ENCODE measurements at regions not wholly inside any gene's neighbourhood (a gene's known extent, or its start where the extent isn't known, plus 50 kb on each side); places are given as distances from the start of the nearest gene placed in this dataset.
"Not testable (repeated sequence)": the region's sequence is repeated elsewhere in the genome, so short reads cannot be mapped to it uniquely, and the experiment has no call there.

- not testable (repeated sequence) for H3K27me3 ChIP-seq (ENCODE audit: control insufficient read depth, insufficient read depth, low read length); H3K36me3 ChIP-seq (replicated peaks; ENCODE audit: control insufficient read depth, insufficient read depth, low read length); DNase-seq; H3K4me3 ChIP-seq (ENCODE audit: insufficient read depth, low read depth, low read length)
Observed at GRCh38 chr10:46810222-46810621, 101.0 kb upstream of the PTPN20 start.

- DNase-seq; H3K27me3 ChIP-seq (ENCODE audit: control insufficient read depth, insufficient read depth, low read length); H3K36me3 ChIP-seq (replicated peaks; ENCODE audit: control insufficient read depth, insufficient read depth, low read length); H3K4me3 ChIP-seq (ENCODE audit: insufficient read depth, low read depth, low read length): not testable (repeated sequence)
Observed at GRCh38 chr10:46816126-46816525, 95.1 kb upstream of the PTPN20 start.

- not testable (repeated sequence) for H3K4me3 ChIP-seq (ENCODE audit: insufficient read depth, low read depth, low read length); DNase-seq; H3K36me3 ChIP-seq (replicated peaks; ENCODE audit: control insufficient read depth, insufficient read depth, low read length); H3K27me3 ChIP-seq (ENCODE audit: control insufficient read depth, insufficient read depth, low read length)
Observed at GRCh38 chr10:46840393-46841050, 70.7 kb upstream of the PTPN20 start.

GRCh38 chr10:46841051-46841593 lies 70.1 kb upstream of the PTPN20 start:
- not testable (repeated sequence) for H3K36me3 ChIP-seq (replicated peaks; ENCODE audit: control insufficient read depth, insufficient read depth, low read length); H3K27me3 ChIP-seq (ENCODE audit: control insufficient read depth, insufficient read depth, low read length); H3K4me3 ChIP-seq (ENCODE audit: insufficient read depth, low read depth, low read length); DNase-seq

GRCh38 chr10:46845194-46845593 lies 66.0 kb upstream of the PTPN20 start:
- H3K4me3 ChIP-seq (ENCODE audit: insufficient read depth, low read depth, low read length); DNase-seq; H3K27me3 ChIP-seq (ENCODE audit: control insufficient read depth, insufficient read depth, low read length); H3K36me3 ChIP-seq (replicated peaks; ENCODE audit: control insufficient read depth, insufficient read depth, low read length): not testable (repeated sequence)

DNA sequence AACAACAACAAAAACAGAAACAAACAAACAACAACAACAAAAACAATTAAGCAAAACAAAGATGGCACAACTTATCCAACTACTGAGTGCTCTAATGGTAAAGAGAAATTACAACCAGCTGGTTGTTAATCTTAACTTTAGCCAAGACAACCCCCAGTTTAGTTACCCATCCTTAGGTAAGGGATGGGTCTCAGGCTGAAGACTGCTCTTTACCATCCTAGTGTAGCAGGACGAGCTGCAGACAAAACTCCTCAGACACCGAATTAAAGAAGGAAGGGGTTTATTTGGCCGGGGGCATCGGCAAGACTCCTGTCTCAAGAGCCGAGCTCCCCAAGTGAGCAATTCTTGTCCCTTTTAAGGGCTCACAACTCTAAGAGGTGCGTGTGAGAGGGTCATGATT lies 65.6 kb upstream of the PTPN20 start:
- H3K27me3 ChIP-seq (ENCODE audit: control insufficient read depth, insufficient read depth, low read length); H3K36me3 ChIP-seq (replicated peaks; ENCODE audit: control insufficient read depth, insufficient read depth, low read length); H3K4me3 ChIP-seq (ENCODE audit: insufficient read depth, low read depth, low read length); DNase-seq: not testable (repeated sequence)

- not testable (repeated sequence) for H3K4me3 ChIP-seq (ENCODE audit: insufficient read depth, low read depth, low read length); H3K36me3 ChIP-seq (replicated peaks; ENCODE audit: control insufficient read depth, insufficient read depth, low read length); H3K27me3 ChIP-seq (ENCODE audit: control insufficient read depth, insufficient read depth, low read length); DNase-seq
Observed at GRCh38 chr10:46860753-46861152, 50.5 kb upstream of the PTPN20 start.

All from H7 (cell line).